WTC11 (cell line): ENCODE measurements at regions not wholly inside any gene's neighbourhood (a gene's known extent, or its start where the extent isn't known, plus 50 kb on each side); places are given as distances from the start of the nearest gene placed in this dataset.

ENCODE experiments used
- ATAC-seq: fragments of 200-7000 bp; cut with Tn5 transposase; 2 replicates; pipeline ENCODE4 v1.10.0; 2021; ENCODE audit warnings: mild to moderate bottlenecking, moderate library complexity
- CTCF ChIA-PET: fragments of 300-600 bp; sonication (Branson Sonifier 250); formaldehyde crosslinking; loops from one replicate; lab custom pipeline; 2021; ENCODE audit warnings: antibody characterized with exemption; lab: Charles Lee
- POLR2A ChIA-PET: fragments of 350-600 bp; sonication (Branson Sonifier 250); formaldehyde crosslinking; loops from one replicate; lab custom pipeline; 2021; ENCODE audit warnings: antibody characterized with exemption; lab: Charles Lee
- DNase-seq: peaks from one replicate; pipeline ENCODE4 v3.0.0; 2021; ENCODE audit warnings: low spot score
- H3K27ac Mint-ChIP-seq: 2 replicates; pipeline ENCODE4 v1.8.0; 2021; ENCODE audit warnings: mixed read lengths
- H3K27me3 Mint-ChIP-seq: 2 replicates; pipeline ENCODE4 v1.8.0; 2021; ENCODE audit warnings: low read depth, mild to moderate bottlenecking, moderate library complexity, mixed read lengths
- H3K36me3 Mint-ChIP-seq: 2 replicates; pipeline ENCODE4 v1.8.0; 2021; ENCODE audit warnings: mixed read lengths
- H3K4me1 Mint-ChIP-seq: 2 replicates; pipeline ENCODE4 v1.8.0; 2022; ENCODE audit warnings: mixed read lengths
- H3K4me3 Mint-ChIP-seq: 2 replicates; pipeline ENCODE4 v1.8.0; 2021; ENCODE audit warnings: mild to moderate bottlenecking, moderate library complexity, mixed read lengths
- H3K9me3 Mint-ChIP-seq: 2 replicates; pipeline ENCODE4 v1.8.0; 2021; ENCODE audit warnings: mixed read lengths
- EMX1 ChIP-seq: fragments of 250-450 bp; sonication (Bioruptor Pico); IDR thresholded peaks from 2 replicates; pipeline ENCODE4 v1.8.0; 2021; ENCODE audit warnings: mild to moderate bottlenecking
- FOXK1 ChIP-seq: sonication (generic); formaldehyde crosslinking; IDR thresholded peaks from 2 replicates; pipeline ENCODE4 v1.8.0; 2022; ENCODE audit warnings: mild to moderate bottlenecking, moderate library complexity, missing genetic modification reagents
- FOXP1 ChIP-seq: sonication (generic); formaldehyde crosslinking; IDR thresholded peaks from 2 replicates; pipeline ENCODE4 v1.8.0; 2022; ENCODE audit warnings: missing genetic modification reagents, mild to moderate bottlenecking, moderate library complexity, borderline replicate concordance
- GABPB1 ChIP-seq: sonication (generic); formaldehyde crosslinking; IDR thresholded peaks from 2 replicates; pipeline ENCODE4 v1.8.1; 2023; ENCODE audit warnings: mild to moderate bottlenecking, missing genetic modification reagents
- GTF2I ChIP-seq: fragments of 250-450 bp; sonication (Bioruptor Pico); conservative IDR thresholded peaks from 2 replicates; pipeline ENCODE4 v1.4.0; 2021; ENCODE audit warnings: mild to moderate bottlenecking
- JUN ChIP-seq: sonication (generic); formaldehyde crosslinking; IDR thresholded peaks from 2 replicates; pipeline ENCODE4 v1.8.0; 2023; ENCODE audit warnings: mild to moderate bottlenecking, missing genetic modification reagents
- NFATC4 ChIP-seq: fragments of 250-450 bp; sonication (Bioruptor Pico); IDR thresholded peaks from 2 replicates; pipeline ENCODE4 v1.9.0; 2021; ENCODE audit warnings: mild to moderate bottlenecking
- NFE2L1 ChIP-seq: sonication (generic); formaldehyde crosslinking; IDR thresholded peaks from 2 replicates; pipeline ENCODE4 v1.8.1; 2023; ENCODE audit warnings: missing genetic modification reagents
- NFYB ChIP-seq: sonication (generic); formaldehyde crosslinking; conservative IDR thresholded peaks from 2 replicates; pipeline ENCODE4 v1.8.0; 2022; ENCODE audit warnings: low read depth, missing genetic modification reagents
- RELA ChIP-seq: sonication (generic); formaldehyde crosslinking; IDR thresholded peaks from 2 replicates; pipeline ENCODE4 v1.8.1; 2022; ENCODE audit warnings: missing genetic modification reagents, mild to moderate bottlenecking, borderline replicate concordance
- SMAD4 ChIP-seq: sonication (generic); formaldehyde crosslinking; IDR thresholded peaks from 2 replicates; pipeline ENCODE4 v1.8.0; 2022; ENCODE audit warnings: mild to moderate bottlenecking, missing genetic modification reagents
- SP1 ChIP-seq: sonication (generic); formaldehyde crosslinking; conservative IDR thresholded peaks from 2 replicates; pipeline ENCODE4 v1.8.1; 2022; ENCODE audit warnings: missing genetic modification reagents
- TEAD4 ChIP-seq: sonication (generic); formaldehyde crosslinking; IDR thresholded peaks from 2 replicates; pipeline ENCODE4 v1.8.0; 2022; ENCODE audit warnings: mild to moderate bottlenecking, missing genetic modification reagents
- ZBTB21 ChIP-seq: sonication (generic); formaldehyde crosslinking; IDR thresholded peaks from 2 replicates; pipeline ENCODE4 v1.8.1; 2023; ENCODE audit warnings: mild to moderate bottlenecking, missing genetic modification reagents, borderline replicate concordance
- ZNF232 ChIP-seq: sonication (generic); formaldehyde crosslinking; IDR thresholded peaks from 2 replicates; pipeline ENCODE4 v1.8.0; 2022; ENCODE audit warnings: mild to moderate bottlenecking, missing genetic modification reagents
- ZNF396 ChIP-seq: fragments of 250-450 bp; sonication (Bioruptor Pico); IDR thresholded peaks from 2 replicates; pipeline ENCODE4 v1.8.0; 2021; ENCODE audit warnings: mild to moderate bottlenecking, moderate library complexity, borderline replicate concordance
- ZNF416 ChIP-seq: fragments of 250-450 bp; sonication (Bioruptor Pico); IDR thresholded peaks from 2 replicates; pipeline ENCODE4 v1.9.0; 2021; ENCODE audit warnings: mild to moderate bottlenecking, inconsistent platforms
- ZNF423 ChIP-seq: fragments of 250-450 bp; sonication (Bioruptor Pico); IDR thresholded peaks from 2 replicates; pipeline ENCODE4 v2.1.2; 2022; ENCODE audit warnings: mild to moderate bottlenecking, moderate library complexity
- TF ChIP-seq, protein P1 (sequence below): sonication (generic); formaldehyde crosslinking; IDR thresholded peaks from 2 replicates; pipeline ENCODE4 v1.8.0; 2023; ENCODE audit warnings: mild to moderate bottlenecking, missing genetic modification reagents
- TF ChIP-seq, protein P2 (sequence below): fragments of 250-450 bp; sonication (Bioruptor Pico); IDR thresholded peaks from 2 replicates; pipeline ENCODE4 v1.8.0; 2021; ENCODE audit warnings: mild to moderate bottlenecking
- TF ChIP-seq, protein P3 (sequence below): sonication (generic); formaldehyde crosslinking; IDR thresholded peaks from 2 replicates; pipeline ENCODE4 v1.8.1; 2023; ENCODE audit warnings: mild to moderate bottlenecking, missing genetic modification reagents, moderate library complexity
- TF ChIP-seq, protein P4 (sequence below): sonication (generic); formaldehyde crosslinking; IDR thresholded peaks from 2 replicates; pipeline ENCODE4 v1.8.1; 2023; ENCODE audit warnings: mild to moderate bottlenecking, missing genetic modification reagents, moderate library complexity
- TF ChIP-seq, protein P5 (sequence below): sonication (generic); formaldehyde crosslinking; IDR thresholded peaks from 2 replicates; pipeline ENCODE4 v1.8.1; 2023; ENCODE audit warnings: mild to moderate bottlenecking, missing genetic modification reagents
- TF ChIP-seq, protein P6 (sequence below): sonication (generic); formaldehyde crosslinking; IDR thresholded peaks from 2 replicates; pipeline ENCODE4 v1.8.0; 2022; ENCODE audit warnings: mild to moderate bottlenecking, missing genetic modification reagents
- TF ChIP-seq, protein P7 (sequence below): fragments of 250-450 bp; sonication (Bioruptor Pico); IDR thresholded peaks from 2 replicates; pipeline ENCODE4 v1.9.0; 2021; ENCODE audit warnings: moderate library complexity, mild to moderate bottlenecking, inconsistent platforms, borderline replicate concordance

DNA sequence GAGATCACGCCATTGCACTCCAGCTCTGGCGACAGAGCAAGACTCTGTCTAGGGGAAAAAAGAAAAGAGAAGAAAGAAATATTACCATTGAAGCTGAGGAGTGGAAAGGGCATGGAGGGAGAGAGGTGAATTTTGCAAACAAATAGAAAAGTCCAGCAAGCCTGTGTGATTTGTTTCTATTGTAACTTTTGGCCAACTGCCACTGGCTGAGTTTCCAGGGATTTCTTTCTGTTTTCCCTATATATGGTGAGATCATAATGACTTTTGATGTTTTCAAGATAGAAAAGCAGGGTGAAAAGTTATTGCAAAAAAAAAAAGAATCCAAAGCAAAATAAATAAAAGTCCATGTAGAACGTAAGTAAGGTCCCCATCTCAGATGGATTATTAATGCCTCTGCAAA, 184.2 kb upstream of the RALGAPA2 start (continued):
- TF ChIP-seq, protein P1, sequence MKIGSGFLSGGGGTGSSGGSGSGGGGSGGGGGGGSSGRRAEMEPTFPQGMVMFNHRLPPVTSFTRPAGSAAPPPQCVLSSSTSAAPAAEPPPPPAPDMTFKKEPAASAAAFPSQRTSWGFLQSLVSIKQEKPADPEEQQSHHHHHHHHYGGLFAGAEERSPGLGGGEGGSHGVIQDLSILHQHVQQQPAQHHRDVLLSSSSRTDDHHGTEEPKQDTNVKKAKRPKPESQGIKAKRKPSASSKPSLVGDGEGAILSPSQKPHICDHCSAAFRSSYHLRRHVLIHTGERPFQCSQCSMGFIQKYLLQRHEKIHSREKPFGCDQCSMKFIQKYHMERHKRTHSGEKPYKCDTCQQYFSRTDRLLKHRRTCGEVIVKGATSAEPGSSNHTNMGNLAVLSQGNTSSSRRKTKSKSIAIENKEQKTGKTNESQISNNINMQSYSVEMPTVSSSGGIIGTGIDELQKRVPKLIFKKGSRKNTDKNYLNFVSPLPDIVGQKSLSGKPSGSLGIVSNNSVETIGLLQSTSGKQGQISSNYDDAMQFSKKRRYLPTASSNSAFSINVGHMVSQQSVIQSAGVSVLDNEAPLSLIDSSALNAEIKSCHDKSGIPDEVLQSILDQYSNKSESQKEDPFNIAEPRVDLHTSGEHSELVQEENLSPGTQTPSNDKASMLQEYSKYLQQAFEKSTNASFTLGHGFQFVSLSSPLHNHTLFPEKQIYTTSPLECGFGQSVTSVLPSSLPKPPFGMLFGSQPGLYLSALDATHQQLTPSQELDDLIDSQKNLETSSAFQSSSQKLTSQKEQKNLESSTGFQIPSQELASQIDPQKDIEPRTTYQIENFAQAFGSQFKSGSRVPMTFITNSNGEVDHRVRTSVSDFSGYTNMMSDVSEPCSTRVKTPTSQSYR: no peak
- TF ChIP-seq SMAD4 (CRISPR knock-in tag) (no peak), NFATC4 (CRISPR knock-in tag) (no peak), NFE2L1 (CRISPR knock-in tag) (no peak), ZBTB21 (no peak), GTF2I (no peak), ZNF232 (CRISPR knock-in tag) (no peak), ZNF423 (CRISPR knock-in tag) (no peak), ZNF396 (no peak)
- TF ChIP-seq, protein P2, sequence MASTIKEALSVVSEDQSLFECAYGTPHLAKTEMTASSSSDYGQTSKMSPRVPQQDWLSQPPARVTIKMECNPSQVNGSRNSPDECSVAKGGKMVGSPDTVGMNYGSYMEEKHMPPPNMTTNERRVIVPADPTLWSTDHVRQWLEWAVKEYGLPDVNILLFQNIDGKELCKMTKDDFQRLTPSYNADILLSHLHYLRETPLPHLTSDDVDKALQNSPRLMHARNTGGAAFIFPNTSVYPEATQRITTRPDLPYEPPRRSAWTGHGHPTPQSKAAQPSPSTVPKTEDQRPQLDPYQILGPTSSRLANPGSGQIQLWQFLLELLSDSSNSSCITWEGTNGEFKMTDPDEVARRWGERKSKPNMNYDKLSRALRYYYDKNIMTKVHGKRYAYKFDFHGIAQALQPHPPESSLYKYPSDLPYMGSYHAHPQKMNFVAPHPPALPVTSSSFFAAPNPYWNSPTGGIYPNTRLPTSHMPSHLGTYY (CRISPR knock-in tag): no peak

DNA sequence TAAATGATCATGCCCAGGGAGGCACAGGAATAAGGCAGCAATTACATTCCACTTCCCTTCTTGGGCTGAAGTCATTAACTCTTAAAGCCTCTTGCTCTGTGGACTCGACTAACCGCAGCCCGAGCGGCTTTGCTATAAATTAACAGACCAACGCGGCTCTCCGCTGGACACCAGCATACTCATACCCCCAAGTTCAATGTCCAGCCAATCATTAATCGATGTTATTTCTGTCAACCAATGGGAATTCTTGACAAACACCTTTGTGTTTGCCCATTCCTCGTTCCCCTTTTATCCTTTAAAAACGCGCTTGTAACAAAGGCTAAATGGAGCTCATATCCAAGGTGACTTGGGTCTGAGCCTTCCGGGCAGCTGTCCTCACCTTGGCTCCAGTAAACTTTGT, 183.1 kb upstream of the RALGAPA2 start:
- Mint-ChIP-seq H3K9me3 (peaks cover 11% of the 10 kb centered on the region; the same call in 1 of the 2 replicates), H3K36me3 (no peaks in the 10 kb centered on the region), H3K27ac (no peak overlapping the region), H3K4me3 (no peak overlapping the region), H3K4me1 (peaks cover 62% of the 10 kb centered on the region), H3K27me3 (no peaks in the 10 kb centered on the region)
- DNase-seq: no peak
- ChIA-PET CTCF (interaction anchor here (1.0 kb wide), 1 partner anchor 132 kb away, joined by 3 read pairs; no protein-coding TSS in a partner anchor), POLR2A (no interaction called here)
- no peak for ATAC-seq
- no peak for TF ChIP-seq JUN (CRISPR knock-in tag)
- no peak for TF ChIP-seq EMX1
- TF ChIP-seq GABPB1 (CRISPR knock-in tag): no peak
- no peak for TF ChIP-seq SP1 (CRISPR knock-in tag)
- no peak for TF ChIP-seq TEAD4 (CRISPR knock-in tag)
- TF ChIP-seq, protein P3, sequence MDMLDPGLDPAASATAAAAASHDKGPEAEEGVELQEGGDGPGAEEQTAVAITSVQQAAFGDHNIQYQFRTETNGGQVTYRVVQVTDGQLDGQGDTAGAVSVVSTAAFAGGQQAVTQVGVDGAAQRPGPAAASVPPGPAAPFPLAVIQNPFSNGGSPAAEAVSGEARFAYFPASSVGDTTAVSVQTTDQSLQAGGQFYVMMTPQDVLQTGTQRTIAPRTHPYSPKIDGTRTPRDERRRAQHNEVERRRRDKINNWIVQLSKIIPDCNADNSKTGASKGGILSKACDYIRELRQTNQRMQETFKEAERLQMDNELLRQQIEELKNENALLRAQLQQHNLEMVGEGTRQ (CRISPR knock-in tag): no peak
- TF ChIP-seq SMAD4 (CRISPR knock-in tag): no peak
- TF ChIP-seq, protein P4, sequence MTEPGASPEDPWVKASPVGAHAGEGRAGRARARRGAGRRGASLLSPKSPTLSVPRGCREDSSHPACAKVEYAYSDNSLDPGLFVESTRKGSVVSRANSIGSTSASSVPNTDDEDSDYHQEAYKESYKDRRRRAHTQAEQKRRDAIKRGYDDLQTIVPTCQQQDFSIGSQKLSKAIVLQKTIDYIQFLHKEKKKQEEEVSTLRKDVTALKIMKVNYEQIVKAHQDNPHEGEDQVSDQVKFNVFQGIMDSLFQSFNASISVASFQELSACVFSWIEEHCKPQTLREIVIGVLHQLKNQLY (CRISPR knock-in tag): no peak
- TF ChIP-seq FOXP1 (CRISPR knock-in tag): no peak

DNA sequence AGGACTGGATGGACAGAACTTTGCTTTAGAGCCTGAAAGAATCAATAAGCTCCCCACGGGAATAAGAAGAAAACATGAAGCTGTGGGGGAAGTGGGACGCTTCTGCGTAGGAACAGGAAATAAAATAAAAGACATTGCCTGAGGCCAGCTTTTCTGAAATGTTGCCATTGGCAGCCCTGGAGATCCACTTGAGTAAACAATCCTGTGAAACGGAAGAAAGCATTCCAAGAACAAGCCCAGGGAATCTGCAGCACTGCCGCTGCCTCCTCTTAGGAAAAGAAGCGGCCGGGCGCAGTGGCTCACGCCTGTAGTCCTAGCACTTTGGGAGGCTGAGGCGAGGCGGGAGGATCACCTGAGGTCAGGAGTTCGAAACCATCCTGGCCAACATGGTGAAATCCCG, 182.3 kb upstream of the RALGAPA2 start:
- no peaks in the 10 kb centered on the region for H3K36me3 Mint-ChIP-seq
- ChIA-PET POLR2A (no interaction called here), CTCF (interaction anchor here (1.6 kb wide), 1 partner anchor 154 kb away, joined by 9 read pairs; no protein-coding TSS in a partner anchor)
- H3K4me3 Mint-ChIP-seq: no peak overlapping the region
- H3K4me1 Mint-ChIP-seq: peaks cover 62% of the 10 kb centered on the region
- no peak overlapping the region for H3K27ac Mint-ChIP-seq
- H3K9me3 Mint-ChIP-seq: peaks cover 11% of the 10 kb centered on the region; the same call in 1 of the 2 replicates
- H3K27me3 Mint-ChIP-seq: no peaks in the 10 kb centered on the region
- no peak for ATAC-seq
- no peak for DNase-seq
- TF ChIP-seq, protein P5, sequence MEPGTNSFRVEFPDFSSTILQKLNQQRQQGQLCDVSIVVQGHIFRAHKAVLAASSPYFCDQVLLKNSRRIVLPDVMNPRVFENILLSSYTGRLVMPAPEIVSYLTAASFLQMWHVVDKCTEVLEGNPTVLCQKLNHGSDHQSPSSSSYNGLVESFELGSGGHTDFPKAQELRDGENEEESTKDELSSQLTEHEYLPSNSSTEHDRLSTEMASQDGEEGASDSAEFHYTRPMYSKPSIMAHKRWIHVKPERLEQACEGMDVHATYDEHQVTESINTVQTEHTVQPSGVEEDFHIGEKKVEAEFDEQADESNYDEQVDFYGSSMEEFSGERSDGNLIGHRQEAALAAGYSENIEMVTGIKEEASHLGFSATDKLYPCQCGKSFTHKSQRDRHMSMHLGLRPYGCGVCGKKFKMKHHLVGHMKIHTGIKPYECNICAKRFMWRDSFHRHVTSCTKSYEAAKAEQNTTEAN (CRISPR knock-in tag): no peak
- TF ChIP-seq ZNF416 (CRISPR knock-in tag) (no peak), NFYB (CRISPR knock-in tag) (no peak), JUN (CRISPR knock-in tag) (no peak), RELA (no peak), FOXK1 (CRISPR knock-in tag) (no peak), GTF2I (no peak)
- TF ChIP-seq, protein P6, sequence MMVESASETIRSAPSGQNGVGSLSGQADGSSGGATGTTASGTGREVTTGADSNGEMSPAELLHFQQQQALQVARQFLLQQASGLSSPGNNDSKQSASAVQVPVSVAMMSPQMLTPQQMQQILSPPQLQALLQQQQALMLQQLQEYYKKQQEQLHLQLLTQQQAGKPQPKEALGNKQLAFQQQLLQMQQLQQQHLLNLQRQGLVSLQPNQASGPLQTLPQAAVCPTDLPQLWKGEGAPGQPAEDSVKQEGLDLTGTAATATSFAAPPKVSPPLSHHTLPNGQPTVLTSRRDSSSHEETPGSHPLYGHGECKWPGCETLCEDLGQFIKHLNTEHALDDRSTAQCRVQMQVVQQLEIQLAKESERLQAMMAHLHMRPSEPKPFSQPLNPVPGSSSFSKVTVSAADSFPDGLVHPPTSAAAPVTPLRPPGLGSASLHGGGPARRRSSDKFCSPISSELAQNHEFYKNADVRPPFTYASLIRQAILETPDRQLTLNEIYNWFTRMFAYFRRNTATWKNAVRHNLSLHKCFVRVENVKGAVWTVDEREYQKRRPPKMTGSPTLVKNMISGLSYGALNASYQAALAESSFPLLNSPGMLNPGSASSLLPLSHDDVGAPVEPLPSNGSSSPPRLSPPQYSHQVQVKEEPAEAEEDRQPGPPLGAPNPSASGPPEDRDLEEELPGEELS (CRISPR knock-in tag): no peak
- TF ChIP-seq, protein P7, sequence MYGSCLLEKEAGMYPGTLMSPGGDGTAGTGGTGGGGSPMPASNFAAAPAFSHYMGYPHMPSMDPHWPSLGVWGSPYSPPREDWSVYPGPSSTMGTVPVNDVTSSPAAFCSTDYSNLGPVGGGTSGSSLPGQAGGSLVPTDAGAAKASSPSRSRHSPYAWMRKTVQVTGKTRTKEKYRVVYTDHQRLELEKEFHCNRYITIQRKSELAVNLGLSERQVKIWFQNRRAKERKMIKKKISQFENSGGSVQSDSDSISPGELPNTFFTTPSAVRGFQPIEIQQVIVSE: no peak
